Keratinocyte (primary cell): ENCODE measurements at regions not wholly inside any gene's neighbourhood (a gene's known extent, or its start where the extent isn't known, plus 50 kb on each side); places are given as distances from the start of the nearest gene placed in this dataset.

Experiments used
- EZH2 ChIP-seq: IDR thresholded peaks from one replicate; pipeline ENCODE4 v1.6.1; 2012; ENCODE audit warnings: inconsistent platforms, mild to moderate bottlenecking, low read length, moderate library complexity
- TF ChIP-seq, protein P1 (sequence below), 3 experiments: IDR thresholded peaks in 1 of 3; conservative IDR thresholded peaks in 1 of 3; optimal IDR thresholded peaks in 1 of 3; 2 replicates in 2 of 3; 3 replicates in 1 of 3; pipeline versions ENCODE3 to v1.5.1; 2011; ENCODE audit warnings: low read length in 3 of 3, mild to moderate bottlenecking in 3 of 3, moderate library complexity in 2 of 3, control low read depth in 1 of 3, inconsistent platforms in 1 of 3; ENCODE audit not compliant: insufficient read depth in 2 of 3; ENCODE audit errors: extremely low read depth in 1 of 3

DNA sequence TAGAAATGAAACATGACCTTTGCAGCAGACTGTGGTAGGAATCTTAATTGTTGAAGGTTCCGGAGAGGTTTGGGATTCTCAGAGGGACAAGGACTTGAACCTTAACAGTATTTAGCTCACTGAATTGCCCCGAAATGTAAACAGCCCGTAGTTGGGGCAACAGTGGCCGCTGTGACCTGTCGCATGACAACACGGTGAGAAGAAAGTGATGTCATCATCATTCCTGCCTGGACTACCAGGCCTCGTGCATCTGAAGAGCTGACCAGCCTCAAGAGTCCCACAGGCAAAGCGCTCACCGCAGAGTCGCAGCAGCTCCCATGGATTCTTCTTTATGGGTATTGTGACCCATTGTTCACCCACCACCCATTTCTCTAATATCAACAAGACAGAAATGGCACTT is 250.6 kb downstream of the KLF6 start:
- TF ChIP-seq EZH2, result no peak
- TF ChIP-seq, protein P1, sequence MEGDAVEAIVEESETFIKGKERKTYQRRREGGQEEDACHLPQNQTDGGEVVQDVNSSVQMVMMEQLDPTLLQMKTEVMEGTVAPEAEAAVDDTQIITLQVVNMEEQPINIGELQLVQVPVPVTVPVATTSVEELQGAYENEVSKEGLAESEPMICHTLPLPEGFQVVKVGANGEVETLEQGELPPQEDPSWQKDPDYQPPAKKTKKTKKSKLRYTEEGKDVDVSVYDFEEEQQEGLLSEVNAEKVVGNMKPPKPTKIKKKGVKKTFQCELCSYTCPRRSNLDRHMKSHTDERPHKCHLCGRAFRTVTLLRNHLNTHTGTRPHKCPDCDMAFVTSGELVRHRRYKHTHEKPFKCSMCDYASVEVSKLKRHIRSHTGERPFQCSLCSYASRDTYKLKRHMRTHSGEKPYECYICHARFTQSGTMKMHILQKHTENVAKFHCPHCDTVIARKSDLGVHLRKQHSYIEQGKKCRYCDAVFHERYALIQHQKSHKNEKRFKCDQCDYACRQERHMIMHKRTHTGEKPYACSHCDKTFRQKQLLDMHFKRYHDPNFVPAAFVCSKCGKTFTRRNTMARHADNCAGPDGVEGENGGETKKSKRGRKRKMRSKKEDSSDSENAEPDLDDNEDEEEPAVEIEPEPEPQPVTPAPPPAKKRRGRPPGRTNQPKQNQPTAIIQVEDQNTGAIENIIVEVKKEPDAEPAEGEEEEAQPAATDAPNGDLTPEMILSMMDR (optimal IDR thresholded peaks at IDR 0.05 in 1 of 3, IDR thresholded peaks at IDR 0.05 in 1 of 3, conservative IDR thresholded peaks at IDR 0.05 in 1 of 3; ENCODE audit: extremely low read depth in 1 of 3, insufficient read depth in 2 of 3, low read length in 3 of 3), result no peak
